HFFc6 (cell line): ENCODE measurements at regions not wholly inside any gene's neighbourhood (a gene's known extent, or its start where the extent isn't known, plus 50 kb on each side); places are given as distances from the start of the nearest gene placed in this dataset.

ENCODE experiments used
- DNase-seq: peaks from one replicate; pipeline ENCODE4 v3.0.0-alpha.2; 2018
- H3K27ac Mint-ChIP-seq: 2 replicates; pipeline ENCODE4 v1.8.0; 2020; ENCODE audit warnings: mild to moderate bottlenecking, mixed read lengths
- H3K27me3 Mint-ChIP-seq: 2 replicates; pipeline ENCODE4 v1.8.0; 2021; ENCODE audit warnings: mild to moderate bottlenecking, moderate library complexity, mixed read lengths; ENCODE audit not compliant: insufficient read depth
- H3K36me3 Mint-ChIP-seq: 2 replicates; pipeline ENCODE4 v1.8.0; 2021; ENCODE audit warnings: low read depth, mixed read lengths
- H3K4me1 Mint-ChIP-seq: 2 replicates; pipeline ENCODE4 v1.8.0; 2020; ENCODE audit warnings: low read depth, mixed read lengths
- H3K4me3 Mint-ChIP-seq: 2 replicates; pipeline ENCODE4 v1.8.0; 2020; ENCODE audit warnings: mild to moderate bottlenecking, moderate library complexity, mixed read lengths
- H3K9me3 Mint-ChIP-seq: 2 replicates; pipeline ENCODE4 v1.8.0; 2020; ENCODE audit warnings: mild to moderate bottlenecking, mixed read lengths
- TF ChIP-seq, protein P1 (sequence below): fragments of 200-600 bp; sonication (generic); IDR thresholded peaks from 2 replicates; pipeline ENCODE4 v1.5.0; 2021; ENCODE audit warnings: antibody characterized with exemption, mild to moderate bottlenecking

DNA sequence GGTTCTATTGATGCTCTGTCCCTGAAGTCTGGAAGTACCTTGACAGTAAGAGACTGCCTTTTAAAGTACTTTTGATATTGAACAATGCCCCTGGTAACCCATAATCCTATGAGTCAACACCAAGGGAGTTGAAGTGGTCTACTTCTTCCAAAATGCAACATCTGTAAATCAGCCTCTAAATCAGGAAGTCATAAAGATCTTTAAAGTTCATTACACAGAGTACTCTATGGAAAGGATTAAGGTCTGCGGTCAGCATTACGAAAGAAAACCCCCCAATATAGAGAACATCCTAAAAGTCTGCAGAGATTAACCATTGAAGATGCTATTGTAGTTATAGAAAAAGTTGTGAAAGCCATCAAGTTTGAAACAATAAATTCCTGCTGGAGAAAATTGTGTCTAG, 52.7 kb upstream of the CMC1 start:
- DNase-seq = no peak
- Mint-ChIP-seq H3K27me3 (no peaks in the 10 kb centered on the region), H3K9me3 (peaks cover 4% of the 10 kb centered on the region; the same call in 1 of the 2 replicates), H3K36me3 (no peaks in the 10 kb centered on the region), H3K27ac (no peak overlapping the region), H3K4me3 (no peak overlapping the region), H3K4me1 (no peaks in the 10 kb centered on the region)
- TF ChIP-seq, protein P1, sequence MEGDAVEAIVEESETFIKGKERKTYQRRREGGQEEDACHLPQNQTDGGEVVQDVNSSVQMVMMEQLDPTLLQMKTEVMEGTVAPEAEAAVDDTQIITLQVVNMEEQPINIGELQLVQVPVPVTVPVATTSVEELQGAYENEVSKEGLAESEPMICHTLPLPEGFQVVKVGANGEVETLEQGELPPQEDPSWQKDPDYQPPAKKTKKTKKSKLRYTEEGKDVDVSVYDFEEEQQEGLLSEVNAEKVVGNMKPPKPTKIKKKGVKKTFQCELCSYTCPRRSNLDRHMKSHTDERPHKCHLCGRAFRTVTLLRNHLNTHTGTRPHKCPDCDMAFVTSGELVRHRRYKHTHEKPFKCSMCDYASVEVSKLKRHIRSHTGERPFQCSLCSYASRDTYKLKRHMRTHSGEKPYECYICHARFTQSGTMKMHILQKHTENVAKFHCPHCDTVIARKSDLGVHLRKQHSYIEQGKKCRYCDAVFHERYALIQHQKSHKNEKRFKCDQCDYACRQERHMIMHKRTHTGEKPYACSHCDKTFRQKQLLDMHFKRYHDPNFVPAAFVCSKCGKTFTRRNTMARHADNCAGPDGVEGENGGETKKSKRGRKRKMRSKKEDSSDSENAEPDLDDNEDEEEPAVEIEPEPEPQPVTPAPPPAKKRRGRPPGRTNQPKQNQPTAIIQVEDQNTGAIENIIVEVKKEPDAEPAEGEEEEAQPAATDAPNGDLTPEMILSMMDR = no peak

DNA sequence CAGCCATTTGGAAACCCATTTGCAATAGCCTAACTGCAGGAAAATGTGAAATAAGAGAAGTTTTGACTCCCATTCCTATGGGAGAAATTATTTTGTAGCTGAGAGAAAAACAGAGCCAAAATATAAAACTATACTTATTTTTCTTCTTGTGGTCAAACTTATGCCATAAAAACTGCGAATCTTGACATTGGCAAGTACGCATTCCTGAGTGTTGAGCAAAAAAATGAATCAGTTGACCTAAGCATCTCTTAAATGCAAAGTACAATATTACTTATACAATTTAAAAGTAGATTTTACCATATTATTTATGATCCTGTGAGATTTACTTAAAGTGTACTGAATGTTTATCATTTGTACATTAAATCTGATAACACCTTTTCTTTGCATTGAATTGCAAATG, 50.1 kb upstream of the CMC1 start:
- no peak for DNase-seq
- no peaks in the 10 kb centered on the region for H3K27me3 Mint-ChIP-seq
- no peaks in the 10 kb centered on the region for H3K4me1 Mint-ChIP-seq
- no peak overlapping the region for H3K4me3 Mint-ChIP-seq
- no peaks in the 10 kb centered on the region for H3K36me3 Mint-ChIP-seq
- H3K27ac Mint-ChIP-seq = no peak overlapping the region
- TF ChIP-seq, protein P1 = no peak
- H3K9me3 Mint-ChIP-seq = peaks cover 4% of the 10 kb centered on the region; the same call in 1 of the 2 replicates
